KMS-11 (cell line): ENCODE measurements at regions not wholly inside any gene's neighbourhood (a gene's known extent, or its start where the extent isn't known, plus 50 kb on each side); places are given as distances from the start of the nearest gene placed in this dataset.

Source experiments
- H2AFZ ChIP-seq: fragments of 200-600 bp; sonication (generic); 2 replicates; pipeline ENCODE4 v1.6.1; 2016; ENCODE audit warnings: antibody characterized with exemption, mixed run types, low read depth
- H3K27ac ChIP-seq: fragments of 200-600 bp; sonication (generic); 2 replicates; pipeline ENCODE4 v1.6.1; 2016; ENCODE audit warnings: mild to moderate bottlenecking, mixed run types
- H3K27me3 ChIP-seq: fragments of 200-600 bp; sonication (generic); 2 replicates; pipeline ENCODE4 v1.6.1; 2017; ENCODE audit warnings: mild to moderate bottlenecking, low read depth, mixed run types, moderate library complexity; ENCODE audit not compliant: insufficient read depth
- H3K36me3 ChIP-seq: fragments of 200-600 bp; sonication (generic); 2 replicates; pipeline ENCODE4 v1.6.1; 2017; ENCODE audit warnings: mild to moderate bottlenecking, mixed run types; ENCODE audit not compliant: insufficient read depth
- H3K4me1 ChIP-seq: fragments of 200-600 bp; sonication (generic); 2 replicates; pipeline ENCODE4 v1.6.1; 2016; ENCODE audit warnings: mild to moderate bottlenecking, low read depth, mixed run types; ENCODE audit not compliant: poor library complexity, severe bottlenecking
- H3K4me2 ChIP-seq: fragments of 200-600 bp; sonication (generic); 2 replicates; pipeline ENCODE4 v1.7.0; 2016; ENCODE audit warnings: mild to moderate bottlenecking, mixed run types
- H3K4me3 ChIP-seq: fragments of 200-600 bp; sonication (generic); IDR thresholded peaks from 2 replicates; pipeline ENCODE4 v1.6.1; 2017; ENCODE audit warnings: low read depth, low read length, mixed read lengths; ENCODE audit not compliant: insufficient read depth
- H3K79me2 ChIP-seq: fragments of 200-600 bp; sonication (generic); 2 replicates; pipeline ENCODE4 v1.6.1; 2016; ENCODE audit warnings: low read depth, mixed run types; ENCODE audit not compliant: insufficient read depth
- H3K9ac ChIP-seq: fragments of 200-600 bp; sonication (generic); 2 replicates; pipeline ENCODE4 v1.6.1; 2016; ENCODE audit warnings: mild to moderate bottlenecking, mixed run types
- H4K20me1 ChIP-seq: fragments of 200-600 bp; sonication (generic); 2 replicates; pipeline ENCODE4 v1.6.1; 2016; ENCODE audit warnings: mild to moderate bottlenecking, mixed run types; ENCODE audit not compliant: insufficient read depth
- CTCF ChIP-seq: fragments of 200-600 bp; sonication (generic); conservative IDR thresholded peaks from 2 replicates; pipeline ENCODE4 v1.6.1; 2017; ENCODE audit warnings: low read depth, mild to moderate bottlenecking, antibody characterized with exemption, low read length, moderate library complexity, mixed read lengths

- no peak overlapping the region for H3K9ac ChIP-seq
- H3K4me3 ChIP-seq = no peak overlapping the region
- H3K27me3 ChIP-seq = no peaks in the 10 kb centered on the region
- no peaks in the 10 kb centered on the region for H3K4me1 ChIP-seq
- H4K20me1 ChIP-seq = no peaks in the 10 kb centered on the region
- no peak overlapping the region for H3K4me2 ChIP-seq
- H3K27ac ChIP-seq = no peak overlapping the region
- no peak for TF ChIP-seq CTCF
- no peak overlapping the region for H2AFZ ChIP-seq
- no peaks in the 10 kb centered on the region for H3K36me3 ChIP-seq
- no peaks in the 10 kb centered on the region for H3K79me2 ChIP-seq
Observed at GRCh38 chr15:38883987-38884386, 319.4 kb upstream of the RASGRP1 start.

- H3K79me2 ChIP-seq = no peaks in the 10 kb centered on the region
- H4K20me1 ChIP-seq = no peaks in the 10 kb centered on the region
- H3K27ac ChIP-seq = no peak overlapping the region
- no peak overlapping the region for H3K9ac ChIP-seq
- H2AFZ ChIP-seq = no peak overlapping the region
- H3K4me2 ChIP-seq = no peak overlapping the region
- no peaks in the 10 kb centered on the region for H3K4me1 ChIP-seq
- no peak overlapping the region for H3K4me3 ChIP-seq
- TF ChIP-seq CTCF = no peak
- no peaks in the 10 kb centered on the region for H3K27me3 ChIP-seq
- H3K36me3 ChIP-seq = no peaks in the 10 kb centered on the region
Observed at GRCh38 chr15:38885001-38885400, 320.4 kb upstream of the RASGRP1 start.

- no peak overlapping the region for H2AFZ ChIP-seq
- H3K4me3 ChIP-seq = no peak overlapping the region
- H3K4me1 ChIP-seq = no peaks in the 10 kb centered on the region
- H3K27me3 ChIP-seq = no peaks in the 10 kb centered on the region
- no peaks in the 10 kb centered on the region for H4K20me1 ChIP-seq
- H3K9ac ChIP-seq = no peak overlapping the region
- no peak overlapping the region for H3K4me2 ChIP-seq
- no peaks in the 10 kb centered on the region for H3K36me3 ChIP-seq
- no peak for TF ChIP-seq CTCF
- no peaks in the 10 kb centered on the region for H3K79me2 ChIP-seq
- no peak overlapping the region for H3K27ac ChIP-seq
Observed at GRCh38 chr15:38885471-38885952, 320.9 kb upstream of the RASGRP1 start.

GRCh38 chr15:38886315-38887163, 321.9 kb upstream of the RASGRP1 start:
- no peaks in the 10 kb centered on the region for H4K20me1 ChIP-seq
- no peak overlapping the region for H2AFZ ChIP-seq
- H3K4me2 ChIP-seq = no peak overlapping the region
- no peak overlapping the region for H3K27ac ChIP-seq
- H3K27me3 ChIP-seq = no peaks in the 10 kb centered on the region
- H3K4me1 ChIP-seq = no peaks in the 10 kb centered on the region
- H3K9ac ChIP-seq = no peak overlapping the region
- H3K4me3 ChIP-seq = no peak overlapping the region
- TF ChIP-seq CTCF = no peak
- H3K79me2 ChIP-seq = no peaks in the 10 kb centered on the region
- H3K36me3 ChIP-seq = no peaks in the 10 kb centered on the region
